ENCODE measurements at regions not wholly inside any gene's neighbourhood (a gene's known extent, or its start where the extent isn't known, plus 50 kb on each side); places are given as distances from the start of the nearest gene placed in this dataset.
"Not testable (repeated sequence)": the region's sequence is repeated elsewhere in the genome, so short reads cannot be mapped to it uniquely, and the experiment has no call there.

GRCh38 chr2:184187421-184187971 lies 410.8 kb upstream of the ZNF804A start:
- no peak for DNase-seq (ENCODE audit: low read depth, low spot score)
- no peak overlapping the region for H3K4me3 ChIP-seq (ENCODE audit: low read length)

GRCh38 chr2:184190725-184191124 lies 407.6 kb upstream of the ZNF804A start:
- no peak overlapping the region for H3K4me3 ChIP-seq (ENCODE audit: low read length)
- no peak for DNase-seq (ENCODE audit: low read depth, low spot score)

GRCh38 chr2:184192649-184193048 lies 405.7 kb upstream of the ZNF804A start:
- DNase-seq (ENCODE audit: low read depth, low spot score) = no peak
- H3K4me3 ChIP-seq (ENCODE audit: low read length) = no peak overlapping the region

GRCh38 chr2:184197413-184197812 lies 400.9 kb upstream of the ZNF804A start:
- H3K4me3 ChIP-seq (ENCODE audit: low read length) = no peak overlapping the region
- DNase-seq (ENCODE audit: low read depth, low spot score) = no peak

- H3K4me3 ChIP-seq (ENCODE audit: low read length); DNase-seq (ENCODE audit: low read depth, low spot score): not testable (repeated sequence)
Measured at GRCh38 chr2:184198791-184199190, 399.5 kb upstream of the ZNF804A start.

- no peak for DNase-seq (ENCODE audit: low read depth, low spot score)
- no peak overlapping the region for H3K4me3 ChIP-seq (ENCODE audit: low read length)
Measured at GRCh38 chr2:184199274-184199673, 399.1 kb upstream of the ZNF804A start.

- no peak overlapping the region for H3K4me3 ChIP-seq (ENCODE audit: low read length)
- no peak for DNase-seq (ENCODE audit: low read depth, low spot score)
Measured at GRCh38 chr2:184201246-184201645, 397.1 kb upstream of the ZNF804A start.

- no peak for DNase-seq (ENCODE audit: low read depth, low spot score)
Measured at GRCh38 chr2:184203661-184204060, 394.7 kb upstream of the ZNF804A start.

GRCh38 chr2:184205048-184205596 lies 393.2 kb upstream of the ZNF804A start:
- DNase-seq (ENCODE audit: low read depth, low spot score) = no peak
- H3K4me3 ChIP-seq (ENCODE audit: low read length) = no peak overlapping the region

More at GRCh38 chr2:184203661-184204060, 394.7 kb upstream of the ZNF804A start:
- H3K4me3 ChIP-seq (ENCODE audit: low read length) = no peak overlapping the region

GRCh38 chr2:184206045-184206444 lies 392.3 kb upstream of the ZNF804A start:
- H3K4me3 ChIP-seq (ENCODE audit: low read length) = no peak overlapping the region
- no peak for DNase-seq (ENCODE audit: low read depth, low spot score)

GRCh38 chr2:184210329-184210728 lies 388.0 kb upstream of the ZNF804A start:
- DNase-seq (ENCODE audit: low read depth, low spot score) = no peak
- H3K4me3 ChIP-seq (ENCODE audit: low read length) = no peak overlapping the region

- DNase-seq (ENCODE audit: low read depth, low spot score) = no peak
Measured at GRCh38 chr2:184215745-184216144, 382.6 kb upstream of the ZNF804A start.

GRCh38 chr2:184256611-184257010 lies 341.7 kb upstream of the ZNF804A start:
- no peak for DNase-seq (ENCODE audit: low read depth, low spot score)
- H3K4me3 ChIP-seq (ENCODE audit: low read length) = no peak overlapping the region

More at GRCh38 chr2:184215745-184216144, 382.6 kb upstream of the ZNF804A start:
- no peak overlapping the region for H3K4me3 ChIP-seq (ENCODE audit: low read length)

GRCh38 chr2:184261331-184261730 lies 337.0 kb upstream of the ZNF804A start:
- no peak for DNase-seq (ENCODE audit: low read depth, low spot score)
- no peak overlapping the region for H3K4me3 ChIP-seq (ENCODE audit: low read length)

- no peak overlapping the region for H3K4me3 ChIP-seq (ENCODE audit: low read length)
Measured at GRCh38 chr2:184261818-184262217, 336.5 kb upstream of the ZNF804A start.

GRCh38 chr2:184268900-184269477 lies 329.3 kb upstream of the ZNF804A start:
- no peak for DNase-seq (ENCODE audit: low read depth, low spot score)
- no peak overlapping the region for H3K4me3 ChIP-seq (ENCODE audit: low read length)

More at GRCh38 chr2:184261818-184262217, 336.5 kb upstream of the ZNF804A start:
- DNase-seq (ENCODE audit: low read depth, low spot score) = no peak

- no peak overlapping the region for H3K4me3 ChIP-seq (ENCODE audit: low read length)
- no peak for DNase-seq (ENCODE audit: low read depth, low spot score)
Measured at GRCh38 chr2:184270660-184271059, 327.7 kb upstream of the ZNF804A start.

GRCh38 chr2:184272056-184272455 lies 326.3 kb upstream of the ZNF804A start:
- no peak overlapping the region for H3K4me3 ChIP-seq (ENCODE audit: low read length)
- no peak for DNase-seq (ENCODE audit: low read depth, low spot score)

- H3K4me3 ChIP-seq (ENCODE audit: low read length) = no peak overlapping the region
- DNase-seq (ENCODE audit: low read depth, low spot score) = no peak
Measured at GRCh38 chr2:184294831-184295230, 303.5 kb upstream of the ZNF804A start.

GRCh38 chr2:184297085-184297484 lies 301.2 kb upstream of the ZNF804A start:
- no peak for DNase-seq (ENCODE audit: low read depth, low spot score)
- no peak overlapping the region for H3K4me3 ChIP-seq (ENCODE audit: low read length)

GRCh38 chr2:184302506-184302905 lies 295.8 kb upstream of the ZNF804A start:
- no peak overlapping the region for H3K4me3 ChIP-seq (ENCODE audit: low read length)
- DNase-seq (ENCODE audit: low read depth, low spot score) = no peak
